HG03139 (cell line): ENCODE measurements at regions not wholly inside any gene's neighbourhood (a gene's known extent, or its start where the extent isn't known, plus 50 kb on each side); places are given as distances from the start of the nearest gene placed in this dataset.

Source experiments
- ATAC-seq: cut with Tn5 transposase; IDR thresholded peaks from one replicate; pipeline ENCODE4 v1.9.1; 2021; ENCODE audit not compliant: unreplicated experiment

DNA sequence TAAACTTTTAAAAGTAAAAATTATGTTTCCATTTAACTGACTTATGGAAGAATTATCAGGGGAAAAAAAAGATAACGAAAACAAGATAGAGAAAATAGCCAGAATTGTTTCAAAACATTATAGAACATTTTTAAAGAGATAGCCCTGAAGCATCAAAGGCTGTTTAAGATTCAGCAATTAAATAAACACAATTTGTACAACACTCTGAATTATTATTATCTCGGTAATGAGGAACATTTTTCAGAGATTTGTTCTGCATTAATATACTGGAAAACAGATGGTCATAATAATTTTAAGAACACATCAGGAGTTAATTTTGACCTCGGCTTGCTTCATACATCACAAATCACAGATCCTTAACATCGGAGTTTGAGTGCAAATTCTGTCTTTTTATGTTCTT is 643.8 kb downstream of the SORCS1 start:
- no peak for ATAC-seq

DNA sequence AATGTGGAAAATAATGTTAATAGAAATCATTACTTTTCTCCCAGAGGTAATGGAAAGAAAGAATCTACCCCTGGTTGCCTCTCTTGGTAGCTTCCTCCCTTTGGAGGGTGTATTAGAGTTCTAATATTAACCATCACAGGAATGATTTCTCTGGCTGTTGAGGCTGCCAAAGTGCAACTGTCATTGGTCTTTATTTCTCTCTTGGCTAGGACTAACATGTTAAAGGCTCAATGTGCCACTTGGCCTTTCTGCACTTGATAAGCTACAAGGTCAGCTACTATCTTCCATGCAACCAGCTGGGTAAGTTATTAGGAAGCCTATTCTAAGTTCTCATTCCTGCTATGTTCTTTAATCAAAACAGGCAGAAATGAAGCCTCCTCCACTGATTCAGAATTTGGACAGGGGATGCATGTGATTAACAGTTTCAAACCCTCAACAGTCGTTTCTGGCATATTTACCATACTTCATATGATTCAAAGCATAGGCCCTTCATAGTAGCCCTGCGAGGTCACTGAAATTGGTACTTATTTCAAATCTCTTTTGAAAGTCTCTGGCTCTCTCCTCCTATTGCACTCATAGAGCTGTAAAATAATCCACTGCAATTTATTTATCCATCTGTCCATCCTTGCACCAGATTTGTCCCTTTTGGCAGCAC is 645.0 kb downstream of the SORCS1 start:
- ATAC-seq = no peak

DNA sequence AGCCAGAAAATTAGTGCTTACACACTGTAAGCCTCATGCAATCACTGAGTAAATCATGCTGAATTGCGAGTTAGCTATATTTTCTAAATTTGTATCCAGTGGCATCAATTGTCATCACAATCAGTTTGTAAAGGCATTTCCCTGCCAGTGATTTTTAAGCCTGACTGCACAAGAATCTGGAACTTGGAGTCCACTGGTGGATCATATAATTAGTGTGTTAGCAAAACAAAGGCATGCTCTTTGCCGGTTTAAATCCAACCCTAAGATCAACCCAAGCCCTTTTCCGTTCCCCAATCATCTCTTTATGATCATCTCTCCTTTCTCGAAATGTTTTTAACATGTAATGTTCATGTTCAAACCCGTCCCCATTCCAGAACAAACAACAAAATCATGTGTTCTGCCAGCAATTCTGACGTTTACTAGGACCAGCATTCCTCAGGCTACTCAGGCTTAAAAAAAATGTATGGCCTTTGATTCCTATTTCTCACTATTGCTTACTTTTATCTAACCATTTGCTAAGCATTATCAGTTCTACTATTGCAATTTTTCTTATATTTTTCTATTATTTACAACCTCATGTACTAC is 649.2 kb downstream of the SORCS1 start:
- no peak for ATAC-seq

DNA sequence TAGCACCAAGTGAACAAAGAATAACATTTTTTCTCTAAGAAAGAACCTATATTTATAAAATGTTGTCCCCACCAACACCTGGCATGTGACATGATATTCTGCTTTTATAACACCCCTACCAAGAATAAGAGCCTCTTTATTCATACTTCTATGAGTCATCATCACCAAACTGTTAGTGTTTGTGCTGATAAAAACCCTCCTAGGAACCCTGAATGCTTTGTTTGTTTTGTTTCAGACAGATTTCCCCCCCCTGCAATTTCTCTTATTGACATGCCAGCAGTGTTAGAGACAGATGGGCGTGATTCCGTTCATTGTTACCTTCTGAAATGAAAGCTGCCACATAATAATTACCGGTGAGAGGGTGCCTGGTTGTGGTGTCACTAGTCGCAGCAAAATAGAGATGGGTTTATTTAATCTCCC is 651.1 kb downstream of the SORCS1 start:
- no peak for ATAC-seq

DNA sequence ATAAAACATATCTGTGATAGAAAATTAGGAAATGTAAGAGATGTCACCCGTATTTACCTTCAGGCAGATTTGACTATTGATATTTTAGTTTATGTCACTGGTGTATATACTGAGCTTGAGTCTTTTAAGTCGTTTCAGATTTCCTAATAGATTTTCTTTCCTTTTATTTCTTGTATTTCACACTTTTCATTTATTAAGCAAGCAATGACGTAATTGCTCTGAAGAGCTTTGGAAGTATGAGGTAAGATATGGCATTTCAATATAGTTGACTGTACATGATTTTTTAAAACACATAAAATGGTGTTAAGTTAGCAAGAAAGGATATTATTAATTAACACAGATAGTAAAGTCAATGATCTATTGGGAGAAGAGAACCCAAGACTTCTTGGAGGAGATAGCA is 652.6 kb downstream of the SORCS1 start:
- ATAC-seq = no peak

DNA sequence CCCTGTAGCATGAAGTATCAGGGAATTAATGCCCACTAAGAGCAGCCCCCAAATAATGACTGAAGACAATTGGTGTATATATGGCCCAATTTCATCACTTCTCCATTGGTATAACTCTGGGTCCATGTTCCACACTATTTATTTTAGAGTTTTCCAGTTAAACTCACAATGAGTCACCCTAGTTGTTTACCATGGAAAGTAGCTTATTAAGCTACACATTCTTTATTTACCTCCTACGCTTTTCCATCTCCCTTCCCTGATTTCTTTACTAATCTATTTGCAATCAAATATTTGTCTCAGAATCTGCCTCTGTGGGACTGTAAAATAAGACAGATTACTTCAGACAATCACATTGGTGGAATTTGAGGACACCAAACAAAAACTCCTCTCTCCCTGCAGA is 655.6 kb downstream of the SORCS1 start:
- ATAC-seq = no peak

DNA sequence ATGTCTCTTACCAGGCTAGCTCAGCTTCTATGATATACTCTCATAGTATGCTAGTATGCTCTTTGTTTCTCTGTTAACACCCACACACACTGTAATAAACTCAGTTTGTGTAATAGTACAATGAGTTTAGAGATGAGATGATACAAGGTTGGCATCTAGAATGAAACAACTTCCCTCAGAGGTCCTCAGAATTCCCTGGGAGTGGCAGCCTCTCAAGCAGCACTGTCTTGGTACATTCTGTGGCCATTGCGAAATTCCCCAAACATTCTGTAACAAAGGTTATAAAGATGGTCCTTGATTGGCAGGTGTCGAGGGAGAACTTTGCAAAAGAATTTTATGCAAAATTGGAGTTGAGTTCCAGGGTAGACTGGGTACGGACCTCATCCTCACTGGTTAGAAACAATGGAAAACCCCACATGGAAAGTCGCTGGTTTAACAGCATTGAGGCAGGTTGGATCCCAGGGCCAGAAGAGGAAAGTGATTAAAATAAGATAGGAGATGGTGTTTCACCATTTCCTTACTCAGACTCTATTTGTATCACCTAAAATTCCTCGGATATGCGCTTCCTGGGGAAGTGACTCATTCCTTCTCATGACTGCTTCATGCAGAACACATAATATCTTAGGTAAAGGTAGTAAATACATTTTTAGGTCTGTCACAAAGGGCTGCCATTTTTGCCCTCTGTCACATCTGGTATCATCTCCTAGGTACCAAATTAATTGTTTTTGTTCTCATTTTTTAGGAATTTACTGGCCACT is 657.8 kb downstream of the SORCS1 start:
- no peak for ATAC-seq

DNA sequence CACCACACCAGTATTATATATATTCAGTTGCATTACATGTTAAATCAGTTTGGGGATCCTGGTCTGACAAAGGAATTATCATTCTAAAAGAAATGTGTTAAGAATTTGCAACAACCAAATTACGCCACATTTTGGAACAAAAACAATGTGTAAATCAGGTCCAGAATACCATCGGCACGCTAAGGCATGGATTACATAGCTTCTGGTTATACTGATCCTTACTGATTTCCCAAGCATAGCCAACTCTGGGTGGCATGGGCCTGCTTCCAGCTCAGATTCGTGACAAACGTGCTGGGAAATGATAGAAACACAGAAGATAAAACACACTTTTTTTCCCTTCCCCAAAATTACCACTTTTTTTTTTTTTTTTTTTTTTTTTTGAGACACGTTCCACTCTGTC is 660.0 kb downstream of the SORCS1 start:
- no peak for ATAC-seq

DNA sequence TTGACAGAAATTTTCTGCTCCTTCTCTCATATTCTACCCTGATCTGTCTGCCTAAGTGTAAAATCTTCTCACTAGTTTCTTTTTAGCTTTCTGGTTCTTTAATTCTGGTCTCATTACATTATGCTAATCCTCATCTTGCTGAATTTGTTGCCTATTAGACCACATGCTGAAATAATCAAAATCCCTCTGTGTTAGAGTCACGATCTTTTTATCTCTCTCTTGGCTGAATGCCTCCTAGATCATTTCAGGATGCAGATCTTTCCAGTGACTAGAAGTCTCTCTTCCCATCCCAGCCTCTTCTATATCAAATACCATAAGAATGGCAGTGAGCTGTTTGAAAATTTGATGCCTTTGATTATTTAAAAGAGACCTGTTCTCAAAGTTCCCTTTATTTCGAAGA is 661.9 kb downstream of the SORCS1 start:
- no peak for ATAC-seq

DNA sequence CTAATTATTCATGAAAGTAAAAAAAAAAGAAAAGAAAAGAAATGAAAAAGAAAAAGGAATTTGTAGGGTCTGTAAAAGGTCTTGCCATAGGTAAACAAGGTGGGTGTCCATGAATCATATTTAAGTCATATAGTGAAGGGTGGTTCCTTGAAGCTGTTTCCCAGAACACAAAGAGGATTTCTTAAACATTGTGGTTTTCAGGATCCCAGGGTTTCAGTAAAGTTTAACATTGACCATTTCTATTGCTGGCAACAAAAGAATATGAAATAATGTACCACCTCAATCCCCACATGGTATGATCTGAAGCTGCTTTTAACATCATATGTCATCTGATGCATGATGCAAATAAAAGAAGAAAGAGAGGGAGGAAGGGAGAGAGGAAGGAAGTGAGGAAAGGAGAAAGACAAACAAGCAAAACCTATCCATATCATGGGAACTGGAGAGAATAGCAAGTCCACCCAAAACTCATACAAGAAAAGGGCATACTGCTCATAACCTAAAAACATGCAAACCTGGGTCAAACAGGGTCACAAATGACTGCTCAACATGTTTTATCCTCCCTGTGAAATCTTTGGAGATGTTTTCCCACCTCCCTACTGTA is 663.5 kb downstream of the SORCS1 start:
- no peak for ATAC-seq

DNA sequence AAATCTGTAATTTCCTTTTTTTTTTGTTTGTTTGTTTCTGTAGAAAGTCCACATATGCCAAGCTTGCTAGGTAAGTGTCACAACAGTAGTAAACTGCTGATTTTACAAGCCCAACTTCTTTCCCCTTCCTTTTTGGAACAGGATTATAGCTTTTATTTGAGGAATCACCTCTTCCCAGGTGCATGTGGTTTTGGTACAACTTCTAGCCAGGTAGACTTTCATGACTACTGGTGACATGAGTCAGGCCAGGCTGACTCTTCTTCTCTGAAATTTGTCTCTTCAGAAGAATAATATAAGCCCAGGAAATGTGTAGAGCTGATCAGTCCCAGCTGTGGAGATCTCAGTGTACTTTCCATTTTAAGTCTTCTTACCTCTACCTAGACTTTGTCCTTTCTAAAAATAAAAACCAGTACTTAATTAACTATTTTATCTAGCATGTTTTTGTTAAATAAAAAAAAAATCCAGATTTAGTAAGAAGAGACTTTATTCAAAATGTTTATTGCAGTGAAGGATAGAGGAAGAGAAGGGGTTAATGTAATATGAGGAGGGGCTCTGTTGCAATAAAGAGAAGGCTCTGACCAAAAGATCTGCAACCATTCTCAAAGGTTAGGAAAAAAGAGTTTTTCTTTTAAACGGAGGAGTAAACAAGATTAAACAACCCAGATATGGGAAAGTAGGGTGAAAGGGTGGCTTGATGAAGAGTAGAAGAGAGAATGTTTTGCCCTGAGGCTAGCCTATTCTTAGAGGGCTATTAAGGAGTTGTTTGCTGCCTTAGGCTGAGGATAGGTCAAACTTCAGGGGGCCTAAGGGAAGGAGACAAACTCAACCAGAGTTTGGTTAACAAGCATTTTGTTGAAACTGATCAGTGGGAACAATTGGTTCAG is 664.2 kb downstream of the SORCS1 start:
- ATAC-seq = no peak

DNA sequence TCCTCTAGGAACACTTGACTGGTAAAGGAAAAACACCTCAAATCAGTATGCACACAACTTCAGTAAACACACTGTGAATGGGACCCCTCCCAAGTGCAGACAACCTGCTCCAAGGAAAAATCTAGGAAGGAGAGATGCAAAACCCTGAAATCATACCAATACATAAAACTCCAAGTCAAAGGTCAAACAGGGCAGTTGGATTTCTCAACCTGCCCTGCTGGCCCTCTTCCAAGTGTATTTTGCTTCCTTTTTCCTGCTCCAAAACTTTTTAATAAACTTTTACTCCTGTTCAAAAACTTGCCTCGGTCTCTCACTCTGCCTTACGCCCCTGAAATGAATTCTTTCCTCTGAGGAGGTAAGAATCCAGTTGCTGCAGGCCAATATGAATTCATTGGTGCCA is 665.1 kb downstream of the SORCS1 start:
- no peak for ATAC-seq

DNA sequence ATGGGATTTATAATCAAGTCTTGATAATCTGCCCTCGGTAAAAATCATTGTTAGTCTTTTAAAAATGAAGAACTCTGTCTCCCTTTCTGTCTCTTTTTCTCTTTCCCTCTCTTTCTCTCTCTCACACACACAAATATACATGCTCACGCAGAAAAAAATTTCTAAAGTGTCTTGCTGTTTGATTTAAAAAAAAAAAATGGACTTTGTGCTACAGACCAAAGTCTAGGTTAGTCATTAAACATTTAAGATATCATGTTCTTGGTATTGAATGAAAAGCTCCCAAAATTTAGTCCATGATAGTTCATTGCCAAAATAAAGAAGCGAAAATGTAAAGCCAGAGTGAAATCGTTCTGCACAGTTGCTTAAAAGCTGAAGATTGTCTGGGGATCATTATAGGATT is 665.8 kb downstream of the SORCS1 start:
- no peak for ATAC-seq

DNA sequence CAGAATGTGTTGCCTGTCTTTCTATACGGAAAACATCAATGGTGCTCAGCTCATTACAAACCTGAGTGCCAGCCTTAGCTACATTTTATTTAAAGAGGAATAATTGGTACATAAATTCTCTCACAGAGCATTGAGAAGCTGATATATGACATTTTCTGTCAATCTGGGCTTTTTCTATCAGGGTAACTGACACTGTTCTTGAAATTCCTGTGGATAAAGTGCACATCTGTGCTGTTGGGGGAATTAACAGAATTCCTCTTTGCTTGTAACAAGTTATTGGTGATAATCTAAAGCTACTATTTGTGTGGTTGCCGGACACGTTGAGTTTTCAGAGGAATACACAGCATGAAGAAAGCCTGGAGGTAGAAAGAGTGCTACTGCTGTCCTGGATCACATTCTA is 668.6 kb downstream of the SORCS1 start:
- ATAC-seq = no peak

DNA sequence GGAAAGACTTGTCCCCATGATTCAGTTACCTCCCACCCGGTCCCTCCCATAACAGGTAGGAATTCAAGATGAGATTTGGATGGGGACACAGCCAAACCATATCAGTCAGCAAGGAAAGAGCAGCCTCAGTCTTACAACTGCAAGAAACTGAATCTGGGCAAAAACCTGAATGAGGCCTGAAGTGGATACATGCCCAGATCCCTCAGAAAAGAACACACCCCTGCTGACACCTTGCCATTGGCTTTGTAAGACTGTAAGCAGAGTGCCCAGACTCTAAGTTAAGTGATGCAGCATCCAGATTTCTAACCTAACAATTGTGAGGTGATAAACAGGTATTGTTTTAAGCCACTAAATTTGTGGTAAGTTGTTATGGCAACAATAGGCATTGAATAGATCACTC is 670.8 kb downstream of the SORCS1 start:
- no peak for ATAC-seq

DNA sequence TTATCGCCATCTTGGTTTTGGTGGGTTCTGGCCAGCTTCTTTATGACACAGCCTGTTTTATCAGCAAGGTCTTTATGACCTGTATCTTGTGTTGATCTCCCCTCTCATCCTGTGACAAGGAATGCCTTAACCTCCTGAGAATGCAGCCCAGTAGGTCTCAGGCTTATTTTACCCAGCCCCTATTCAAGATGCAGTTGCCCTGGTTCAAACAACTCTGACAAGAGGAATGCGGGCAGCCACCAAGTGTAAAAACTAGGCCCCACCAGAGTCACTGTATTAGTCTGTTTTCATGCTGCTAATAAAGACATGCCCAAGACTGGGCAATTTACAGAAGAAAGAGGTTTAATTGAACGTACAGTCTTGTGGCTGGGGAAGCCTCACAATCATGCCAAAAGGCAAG is 671.3 kb downstream of the SORCS1 start:
- ATAC-seq = no peak

DNA sequence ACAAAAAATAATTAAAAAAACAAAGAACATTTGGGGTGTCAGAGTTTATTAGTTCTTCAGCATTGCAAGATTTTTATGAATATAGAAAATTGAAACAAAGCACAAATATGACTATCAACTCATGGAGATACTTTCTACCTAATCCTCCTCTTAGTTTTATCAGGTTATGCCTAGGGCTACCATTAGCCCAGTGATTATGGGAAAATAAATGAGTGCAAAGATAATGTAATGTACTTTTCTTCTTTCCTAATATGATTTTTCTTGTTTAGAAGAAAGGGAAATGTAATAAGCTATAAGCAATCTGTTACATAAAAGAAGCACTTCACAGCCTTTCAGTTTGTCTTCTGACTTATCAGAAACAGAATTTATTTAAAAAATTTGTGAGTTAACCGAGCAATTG is 676.8 kb downstream of the SORCS1 start:
- no peak for ATAC-seq

DNA sequence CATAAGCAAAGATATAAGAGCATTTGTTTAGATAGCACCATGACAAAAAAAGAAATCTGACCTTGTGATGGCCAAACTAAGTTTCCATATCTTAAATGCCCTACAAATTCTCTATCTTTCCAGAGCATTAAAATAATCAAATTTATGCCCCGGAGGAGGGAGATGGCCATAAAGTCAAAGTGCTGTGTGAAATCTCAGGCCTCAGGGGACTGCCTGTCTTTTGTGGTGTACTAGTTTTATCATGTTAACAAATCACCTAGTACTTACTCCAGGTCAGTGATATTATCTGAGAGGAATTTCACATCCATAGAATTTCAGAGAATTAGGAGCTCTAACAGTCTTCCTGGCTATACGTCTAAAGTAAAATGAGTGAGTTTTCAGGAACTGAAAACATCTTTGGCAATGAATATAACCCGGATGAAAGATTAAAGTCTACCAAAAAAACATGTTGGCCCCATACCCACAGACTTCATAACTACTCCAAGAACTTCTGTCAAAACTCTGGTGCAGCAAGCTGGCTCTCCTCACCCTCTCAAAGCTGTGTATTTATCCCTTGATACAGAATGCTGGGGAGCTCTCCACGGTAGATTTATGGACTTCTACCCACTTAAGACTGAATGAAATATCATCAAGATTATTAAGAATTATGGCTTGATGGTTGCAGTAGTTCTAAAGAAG is 682.8 kb downstream of the SORCS1 start:
- no peak for ATAC-seq

DNA sequence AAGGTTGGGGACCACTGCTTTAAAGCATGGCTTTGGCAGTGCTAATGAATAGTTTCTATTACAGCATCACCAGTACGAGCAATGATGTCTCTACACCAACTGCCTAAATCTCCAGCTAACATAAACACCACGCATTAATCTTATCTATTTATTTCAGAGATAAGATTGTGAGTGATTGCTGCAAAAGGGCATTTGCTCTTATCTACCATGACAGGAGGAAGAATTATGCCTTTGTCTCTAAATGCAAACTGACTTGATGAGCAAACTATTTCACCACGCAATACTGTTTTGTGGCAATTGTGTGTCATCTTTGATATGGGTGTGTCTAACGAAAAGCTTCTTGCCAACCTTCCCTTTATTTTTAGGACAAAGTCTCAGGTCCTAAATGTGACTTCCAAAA is 684.9 kb downstream of the SORCS1 start:
- ATAC-seq = no peak

DNA sequence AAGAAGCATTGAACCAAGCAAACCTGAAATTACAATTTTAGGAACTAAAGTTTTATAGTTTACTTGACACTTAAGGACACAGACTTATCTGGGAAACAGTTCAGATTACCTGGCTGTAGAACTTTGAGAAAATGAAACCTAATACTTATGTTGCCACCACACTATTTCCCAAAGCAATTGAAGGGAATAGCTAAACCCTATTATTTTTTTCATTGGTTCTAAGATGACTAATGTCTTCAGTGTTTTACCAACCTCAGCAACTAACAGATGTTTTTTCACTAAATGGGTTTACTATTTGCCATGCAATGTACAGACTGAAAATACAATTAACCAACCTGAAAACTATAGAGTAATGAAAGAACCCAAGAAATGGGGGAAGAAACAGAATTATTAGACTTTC is 689.6 kb downstream of the SORCS1 start:
- ATAC-seq = no peak
